ENCODE measurements at regions not wholly inside any gene's neighbourhood (a gene's known extent, or its start where the extent isn't known, plus 50 kb on each side); places are given as distances from the start of the nearest gene placed in this dataset.

- TF ChIP-seq POLR2A (IDR thresholded peaks at IDR 0.05), result no peak
- TF ChIP-seq EP300 (IDR thresholded peaks at IDR 0.05), result no peak
- TF ChIP-seq POLR2AphosphoS5 (IDR thresholded peaks at IDR 0.05), result no peak
- TF ChIP-seq, protein P1, sequence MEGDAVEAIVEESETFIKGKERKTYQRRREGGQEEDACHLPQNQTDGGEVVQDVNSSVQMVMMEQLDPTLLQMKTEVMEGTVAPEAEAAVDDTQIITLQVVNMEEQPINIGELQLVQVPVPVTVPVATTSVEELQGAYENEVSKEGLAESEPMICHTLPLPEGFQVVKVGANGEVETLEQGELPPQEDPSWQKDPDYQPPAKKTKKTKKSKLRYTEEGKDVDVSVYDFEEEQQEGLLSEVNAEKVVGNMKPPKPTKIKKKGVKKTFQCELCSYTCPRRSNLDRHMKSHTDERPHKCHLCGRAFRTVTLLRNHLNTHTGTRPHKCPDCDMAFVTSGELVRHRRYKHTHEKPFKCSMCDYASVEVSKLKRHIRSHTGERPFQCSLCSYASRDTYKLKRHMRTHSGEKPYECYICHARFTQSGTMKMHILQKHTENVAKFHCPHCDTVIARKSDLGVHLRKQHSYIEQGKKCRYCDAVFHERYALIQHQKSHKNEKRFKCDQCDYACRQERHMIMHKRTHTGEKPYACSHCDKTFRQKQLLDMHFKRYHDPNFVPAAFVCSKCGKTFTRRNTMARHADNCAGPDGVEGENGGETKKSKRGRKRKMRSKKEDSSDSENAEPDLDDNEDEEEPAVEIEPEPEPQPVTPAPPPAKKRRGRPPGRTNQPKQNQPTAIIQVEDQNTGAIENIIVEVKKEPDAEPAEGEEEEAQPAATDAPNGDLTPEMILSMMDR (IDR thresholded peaks at IDR 0.05), result no peak
- DNase-seq (ENCODE audit: low spot score in 2 of 2), result no peak
- Histone ChIP-seq H3K9me3 (no peaks in the 10 kb centered on the region), H3K4me3 (no peak overlapping the region), H3K4me1 (no peaks in the 10 kb centered on the region), H3K36me3 (no peaks in the 10 kb centered on the region), H3K27me3 (no peaks in the 10 kb centered on the region), H3K27ac (no peak overlapping the region)
These were observed 328.7 kb upstream of the EDNRB start for GRCh38 chr13:78247362-78247761.

DNA sequence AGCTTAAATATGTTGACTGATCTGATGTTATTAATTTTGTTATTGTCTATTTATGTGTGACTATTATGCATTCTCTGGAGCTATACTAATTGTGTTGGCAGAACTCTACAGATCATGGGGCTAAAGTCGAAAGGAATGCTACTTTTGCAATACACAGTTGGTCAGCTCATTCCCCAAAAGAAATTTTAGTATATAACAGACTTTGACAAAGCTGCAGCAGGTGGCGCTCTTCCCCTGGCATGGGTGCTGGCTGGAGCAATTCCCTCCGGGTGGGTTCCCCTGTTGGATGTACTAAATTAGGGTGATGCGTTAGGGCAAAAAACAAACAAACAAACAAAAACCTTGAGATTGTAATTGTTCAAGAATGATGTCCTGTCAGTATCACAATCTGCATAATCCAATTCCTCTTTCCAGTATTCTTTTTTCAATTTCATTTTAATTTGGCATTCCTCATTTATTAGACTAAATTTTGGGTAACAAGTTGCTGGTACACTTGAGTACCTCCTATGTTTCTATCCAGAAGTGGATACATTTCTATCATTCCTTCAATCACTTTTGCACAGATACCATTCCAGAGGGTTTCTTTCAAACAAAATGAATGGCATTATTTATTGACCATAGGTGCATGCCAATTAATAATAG is 322.8 kb upstream of the EDNRB start:
- 7% methylated on average over 4 of the region's 4 CpGs for WGBS
- H3K36me3 ChIP-seq, result no peaks in the 10 kb centered on the region
- no peaks in the 10 kb centered on the region for H3K9me3 ChIP-seq
- no peak overlapping the region for H3K4me3 ChIP-seq
- H3K27me3 ChIP-seq, result no peaks in the 10 kb centered on the region
- TF ChIP-seq POLR2AphosphoS5 (IDR thresholded peaks at IDR 0.05) (no peak), EP300 (IDR thresholded peaks at IDR 0.05) (no peak), POLR2A (IDR thresholded peaks at IDR 0.05) (no peak)
- TF ChIP-seq, protein P1 (IDR thresholded peaks at IDR 0.05), result no peak
- H3K4me1 ChIP-seq, result no peaks in the 10 kb centered on the region
- no peak overlapping the region for H3K27ac ChIP-seq
- DNase-seq (ENCODE audit: low spot score in 2 of 2), result no peak

- Histone ChIP-seq H3K27ac (no peak overlapping the region), H3K4me3 (no peak overlapping the region), H3K36me3 (no peaks in the 10 kb centered on the region), H3K4me1 (no peaks in the 10 kb centered on the region), H3K9me3 (no peaks in the 10 kb centered on the region), H3K27me3 (no peaks in the 10 kb centered on the region)
- no peak for DNase-seq (ENCODE audit: low spot score in 2 of 2)
- WGBS, result 51% methylated on average over 2 of the region's 2 CpGs
- TF ChIP-seq POLR2A (IDR thresholded peaks at IDR 0.05), result no peak
- no peak for TF ChIP-seq POLR2AphosphoS5 (IDR thresholded peaks at IDR 0.05)
- no peak for TF ChIP-seq EP300 (IDR thresholded peaks at IDR 0.05)
- TF ChIP-seq, protein P1 (IDR thresholded peaks at IDR 0.05), result no peak
These were observed 321.1 kb upstream of the EDNRB start for GRCh38 chr13:78239714-78240113.

- Histone ChIP-seq H3K9me3 (no peaks in the 10 kb centered on the region), H3K4me1 (no peaks in the 10 kb centered on the region), H3K4me3 (no peak overlapping the region), H3K27ac (no peak overlapping the region), H3K36me3 (no peaks in the 10 kb centered on the region), H3K27me3 (no peaks in the 10 kb centered on the region)
- TF ChIP-seq EP300 (IDR thresholded peaks at IDR 0.05), result no peak
- no peak for TF ChIP-seq POLR2AphosphoS5 (IDR thresholded peaks at IDR 0.05)
- TF ChIP-seq, protein P1 (IDR thresholded peaks at IDR 0.05), result no peak
- TF ChIP-seq POLR2A (IDR thresholded peaks at IDR 0.05), result no peak
- no peak for DNase-seq (ENCODE audit: low spot score in 2 of 2)
- WGBS, result 69% methylated on average over 2 of the region's 2 CpGs
These were observed 320.3 kb upstream of the EDNRB start for GRCh38 chr13:78238911-78239310.

DNA sequence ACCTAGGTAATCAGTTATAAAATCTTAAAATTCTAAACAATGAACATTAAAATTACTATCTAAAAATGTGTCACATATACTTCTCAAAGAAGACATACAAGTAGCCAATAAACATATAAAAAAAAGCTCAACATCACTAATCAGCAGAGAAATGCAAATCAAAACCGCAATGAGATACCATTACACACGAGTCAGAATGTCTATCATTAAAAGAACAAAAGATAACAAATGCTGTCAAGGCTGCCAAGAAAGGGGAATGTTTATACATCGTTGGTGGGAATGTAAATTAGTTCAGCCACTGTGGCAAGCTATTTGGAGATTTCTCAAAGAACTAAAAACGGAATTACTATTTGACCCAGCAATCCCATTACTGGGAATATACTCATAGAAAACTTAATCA is 310.3 kb upstream of the EDNRB start:
- Histone ChIP-seq H3K27ac (no peak overlapping the region), H3K4me1 (no peaks in the 10 kb centered on the region), H3K36me3 (no peaks in the 10 kb centered on the region), H3K27me3 (no peaks in the 10 kb centered on the region), H3K4me3 (no peak overlapping the region), H3K9me3 (no peaks in the 10 kb centered on the region)
- DNase-seq (ENCODE audit: low spot score in 2 of 2), result no peak
- TF ChIP-seq EP300 (IDR thresholded peaks at IDR 0.05), result no peak
- TF ChIP-seq POLR2A (IDR thresholded peaks at IDR 0.05), result no peak
- TF ChIP-seq, protein P1 (IDR thresholded peaks at IDR 0.05), result no peak
- TF ChIP-seq POLR2AphosphoS5 (IDR thresholded peaks at IDR 0.05), result no peak
- 64% methylated on average over 4 of the region's 4 CpGs for WGBS
